ENCODE measurements at regions not wholly inside any gene's neighbourhood (a gene's known extent, or its start where the extent isn't known, plus 50 kb on each side); places are given as distances from the start of the nearest gene placed in this dataset.

DNA sequence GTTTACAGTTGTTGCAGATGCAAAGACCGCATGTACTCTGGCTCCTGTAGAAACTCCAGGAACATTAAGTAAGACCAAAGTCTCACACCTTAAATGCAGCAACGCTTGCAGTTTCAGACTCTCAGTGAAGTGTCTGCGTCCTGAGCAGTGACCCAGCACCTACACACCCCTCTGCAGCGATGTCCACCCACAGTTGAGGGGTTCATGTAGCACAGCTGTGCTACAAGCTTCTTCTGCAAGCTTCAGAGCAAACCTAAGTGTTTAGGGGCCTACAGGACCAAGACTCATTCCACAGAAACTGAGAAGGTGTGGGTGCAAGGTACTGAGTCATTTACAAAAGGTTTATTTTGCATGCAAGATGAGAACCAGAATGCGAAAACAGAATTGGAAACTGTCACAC lies 191.0 kb downstream of the IRX2 start:
- no peak overlapping the region for H2AFZ ChIP-seq (ENCODE audit: low read depth, low read length, severe bottlenecking)
- H3K4me2 ChIP-seq (ENCODE audit: low read depth, low read length, poor library complexity, severe bottlenecking), result no peak overlapping the region
- H3K9ac ChIP-seq (ENCODE audit: low read length), result no peak overlapping the region
- TF ChIP-seq, protein P1, sequence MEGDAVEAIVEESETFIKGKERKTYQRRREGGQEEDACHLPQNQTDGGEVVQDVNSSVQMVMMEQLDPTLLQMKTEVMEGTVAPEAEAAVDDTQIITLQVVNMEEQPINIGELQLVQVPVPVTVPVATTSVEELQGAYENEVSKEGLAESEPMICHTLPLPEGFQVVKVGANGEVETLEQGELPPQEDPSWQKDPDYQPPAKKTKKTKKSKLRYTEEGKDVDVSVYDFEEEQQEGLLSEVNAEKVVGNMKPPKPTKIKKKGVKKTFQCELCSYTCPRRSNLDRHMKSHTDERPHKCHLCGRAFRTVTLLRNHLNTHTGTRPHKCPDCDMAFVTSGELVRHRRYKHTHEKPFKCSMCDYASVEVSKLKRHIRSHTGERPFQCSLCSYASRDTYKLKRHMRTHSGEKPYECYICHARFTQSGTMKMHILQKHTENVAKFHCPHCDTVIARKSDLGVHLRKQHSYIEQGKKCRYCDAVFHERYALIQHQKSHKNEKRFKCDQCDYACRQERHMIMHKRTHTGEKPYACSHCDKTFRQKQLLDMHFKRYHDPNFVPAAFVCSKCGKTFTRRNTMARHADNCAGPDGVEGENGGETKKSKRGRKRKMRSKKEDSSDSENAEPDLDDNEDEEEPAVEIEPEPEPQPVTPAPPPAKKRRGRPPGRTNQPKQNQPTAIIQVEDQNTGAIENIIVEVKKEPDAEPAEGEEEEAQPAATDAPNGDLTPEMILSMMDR (IDR thresholded peaks at IDR 0.05; ENCODE audit: insufficient read depth, low read length, poor library complexity, severe bottlenecking), result no peak
- no peak for TF ChIP-seq EZH2phosphoT487 (conservative IDR thresholded peaks at IDR 0.05; ENCODE audit: low read length)
- H3K9me2 ChIP-seq (replicated peaks; ENCODE audit: insufficient read depth, low read length), result no peaks in the 10 kb centered on the region
- H3K79me2 ChIP-seq (ENCODE audit: insufficient read depth, low read length), result no peaks in the 10 kb centered on the region
- no peak overlapping the region for H3K4me3 ChIP-seq (ENCODE audit: insufficient read depth, low read length, poor library complexity, severe bottlenecking)
- H3F3A ChIP-seq (ENCODE audit: insufficient read depth), result no peaks in the 10 kb centered on the region
- no peaks in the 10 kb centered on the region for H3K27me3 ChIP-seq (ENCODE audit: low read length)
- no peaks in the 10 kb centered on the region for H4K20me1 ChIP-seq (ENCODE audit: low read depth, low read length)
- no peaks in the 10 kb centered on the region for H3K36me3 ChIP-seq (ENCODE audit: low read length)
- H3K9me3 ChIP-seq (ENCODE audit: insufficient read depth, low read length), result no peaks in the 10 kb centered on the region
- no peak overlapping the region for H3K27ac ChIP-seq (ENCODE audit: low read depth, low read length)

- H4K20me1 ChIP-seq (ENCODE audit: low read depth, low read length), result no peaks in the 10 kb centered on the region
- no peaks in the 10 kb centered on the region for H3K79me2 ChIP-seq (ENCODE audit: insufficient read depth, low read length)
- no peak overlapping the region for H3K4me3 ChIP-seq (ENCODE audit: insufficient read depth, low read length, poor library complexity, severe bottlenecking)
- H3K27ac ChIP-seq (ENCODE audit: low read depth, low read length), result no peak overlapping the region
- no peak overlapping the region for H3K9ac ChIP-seq (ENCODE audit: low read length)
- H3K36me3 ChIP-seq (ENCODE audit: low read length), result no peaks in the 10 kb centered on the region
- TF ChIP-seq EZH2phosphoT487 (conservative IDR thresholded peaks at IDR 0.05; ENCODE audit: low read length), result no peak
- TF ChIP-seq, protein P1 (IDR thresholded peaks at IDR 0.05; ENCODE audit: insufficient read depth, low read length, poor library complexity, severe bottlenecking), result no peak
- no peaks in the 10 kb centered on the region for H3K27me3 ChIP-seq (ENCODE audit: low read length)
- no peak overlapping the region for H2AFZ ChIP-seq (ENCODE audit: low read depth, low read length, severe bottlenecking)
- peaks cover 14% of the 10 kb centered on the region; the same call in 1 of the 2 replicates for H3K9me3 ChIP-seq (ENCODE audit: insufficient read depth, low read length)
- no peak overlapping the region for H3K4me2 ChIP-seq (ENCODE audit: low read depth, low read length, poor library complexity, severe bottlenecking)
- no peaks in the 10 kb centered on the region for H3K9me2 ChIP-seq (replicated peaks; ENCODE audit: insufficient read depth, low read length)
- no peaks in the 10 kb centered on the region for H3F3A ChIP-seq (ENCODE audit: insufficient read depth)
Measured at GRCh38 chr5:2557435-2557834, 194.0 kb downstream of the IRX2 start.

DNA sequence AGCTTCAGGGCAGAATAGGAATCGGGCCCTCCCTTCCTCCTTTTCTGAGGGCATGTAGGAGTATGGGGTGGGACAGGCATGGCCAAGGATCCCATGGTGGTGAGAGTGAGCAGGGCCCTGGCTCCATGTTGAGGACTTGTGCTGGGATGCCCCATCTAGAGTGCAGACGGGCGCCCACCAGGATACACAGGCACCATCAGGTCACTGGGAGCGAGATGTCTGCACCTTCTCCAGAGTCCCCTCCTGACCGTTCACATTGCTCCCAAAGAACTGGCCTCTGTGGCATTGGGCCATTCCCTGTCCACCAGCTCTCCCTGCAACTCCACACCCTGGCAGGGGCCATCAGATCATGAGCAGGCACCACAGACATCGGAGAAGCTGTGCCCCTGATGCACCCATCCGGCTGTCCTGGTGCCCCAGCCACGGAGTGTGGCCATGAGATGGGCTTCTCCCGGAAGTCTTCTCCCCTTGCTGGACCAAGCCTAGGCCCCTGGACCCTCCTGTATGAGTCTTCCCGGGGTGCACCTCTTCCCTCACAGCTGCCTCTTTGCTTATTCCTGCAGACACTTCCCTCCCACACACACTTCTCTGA lies 195.0 kb downstream of the IRX2 start:
- H4K20me1 ChIP-seq (ENCODE audit: low read depth, low read length), result no peaks in the 10 kb centered on the region
- H3F3A ChIP-seq (ENCODE audit: insufficient read depth), result no peaks in the 10 kb centered on the region
- no peak overlapping the region for H2AFZ ChIP-seq (ENCODE audit: low read depth, low read length, severe bottlenecking)
- H3K79me2 ChIP-seq (ENCODE audit: insufficient read depth, low read length), result no peaks in the 10 kb centered on the region
- H3K4me2 ChIP-seq (ENCODE audit: low read depth, low read length, poor library complexity, severe bottlenecking), result no peak overlapping the region
- H3K9ac ChIP-seq (ENCODE audit: low read length), result no peak overlapping the region
- peaks cover 14% of the 10 kb centered on the region; the same call in 1 of the 2 replicates for H3K9me3 ChIP-seq (ENCODE audit: insufficient read depth, low read length)
- H3K36me3 ChIP-seq (ENCODE audit: low read length), result no peaks in the 10 kb centered on the region
- no peak overlapping the region for H3K27ac ChIP-seq (ENCODE audit: low read depth, low read length)
- H3K4me3 ChIP-seq (ENCODE audit: insufficient read depth, low read length, poor library complexity, severe bottlenecking), result no peak overlapping the region
- no peak for TF ChIP-seq EZH2phosphoT487 (conservative IDR thresholded peaks at IDR 0.05; ENCODE audit: low read length)
- TF ChIP-seq, protein P1 (IDR thresholded peaks at IDR 0.05; ENCODE audit: insufficient read depth, low read length, poor library complexity, severe bottlenecking), result no peak
- no peaks in the 10 kb centered on the region for H3K27me3 ChIP-seq (ENCODE audit: low read length)
- H3K9me2 ChIP-seq (replicated peaks; ENCODE audit: insufficient read depth, low read length), result no peaks in the 10 kb centered on the region
